ENCODE measurements at regions not wholly inside any gene's neighbourhood (a gene's known extent, or its start where the extent isn't known, plus 50 kb on each side); places are given as distances from the start of the nearest gene placed in this dataset.
"Not testable (repeated sequence)": the region's sequence is repeated elsewhere in the genome, so short reads cannot be mapped to it uniquely, and the experiment has no call there.

- no peak for DNase-seq
Measured at GRCh38 chr21:27060190-27060589, 93.3 kb upstream of the ADAMTS5 start.

DNA sequence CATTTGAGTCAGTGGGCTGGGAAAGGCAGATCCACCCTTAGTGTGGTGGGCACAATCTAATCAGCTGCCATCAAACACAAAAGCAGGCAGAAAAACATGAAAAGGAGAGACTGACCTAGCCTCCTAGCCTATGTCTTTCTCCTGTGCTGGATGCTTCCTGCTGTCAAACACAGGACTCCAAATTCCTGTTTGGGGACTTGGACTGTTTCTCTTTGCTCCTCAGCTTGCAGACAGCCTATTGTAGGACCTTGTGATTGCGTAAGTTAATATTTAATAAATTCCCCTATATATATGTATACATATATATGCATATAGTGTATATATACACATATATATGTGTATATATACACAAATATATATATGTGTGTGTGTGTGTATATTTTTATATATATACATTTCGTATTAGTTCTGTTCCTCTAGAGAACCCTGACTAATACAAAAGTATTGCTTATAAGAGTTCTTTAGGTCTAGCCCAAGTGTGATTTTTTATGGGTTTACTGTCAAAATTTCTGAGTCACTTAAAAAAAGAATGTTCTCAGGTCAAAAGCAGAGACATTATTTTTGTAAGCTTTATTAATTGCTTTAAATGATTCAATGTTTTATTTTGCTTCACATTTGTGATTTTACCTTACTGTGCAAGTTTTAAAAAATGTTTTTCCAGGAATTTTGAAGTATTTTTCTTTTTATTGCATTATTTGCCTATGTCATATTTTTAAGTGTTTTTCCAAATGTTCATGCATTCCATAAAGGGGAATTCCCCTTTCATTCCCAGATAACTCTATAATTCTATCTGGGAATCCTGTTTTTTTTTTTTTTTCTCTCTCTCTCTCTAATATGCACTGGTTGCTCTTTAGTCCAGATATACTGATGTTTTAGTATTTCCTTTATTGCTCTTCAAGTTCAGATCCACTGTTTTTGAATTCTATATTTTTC, 92.1 kb upstream of the ADAMTS5 start:
- no peak for DNase-seq

DNA sequence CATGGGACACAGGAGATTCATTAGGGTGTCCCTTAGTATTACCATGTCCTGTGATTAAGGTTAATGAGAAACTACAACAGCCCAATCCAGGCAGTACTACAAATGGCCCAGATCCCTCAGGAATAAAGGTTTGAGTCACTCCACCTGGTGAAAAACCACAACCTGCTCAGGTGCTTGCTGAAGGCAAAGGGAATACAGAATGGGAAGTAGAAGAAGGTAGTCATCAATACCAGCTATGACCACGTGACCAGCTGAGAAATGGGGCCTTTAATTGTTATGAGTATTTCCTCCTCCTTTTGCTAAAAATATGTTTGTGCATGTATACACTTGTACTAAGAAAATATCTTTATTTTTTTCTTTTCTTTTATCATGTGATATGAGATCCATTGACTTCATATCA, 91.1 kb upstream of the ADAMTS5 start:
- no peak for DNase-seq

- DNase-seq, result no peak
Measured at GRCh38 chr21:27047658-27048314, 80.9 kb upstream of the ADAMTS5 start.

- no peak for DNase-seq
Measured at GRCh38 chr21:27047283-27047657, 80.4 kb upstream of the ADAMTS5 start.

- no peak for DNase-seq
Measured at GRCh38 chr21:27045281-27045985, 78.5 kb upstream of the ADAMTS5 start.

DNA sequence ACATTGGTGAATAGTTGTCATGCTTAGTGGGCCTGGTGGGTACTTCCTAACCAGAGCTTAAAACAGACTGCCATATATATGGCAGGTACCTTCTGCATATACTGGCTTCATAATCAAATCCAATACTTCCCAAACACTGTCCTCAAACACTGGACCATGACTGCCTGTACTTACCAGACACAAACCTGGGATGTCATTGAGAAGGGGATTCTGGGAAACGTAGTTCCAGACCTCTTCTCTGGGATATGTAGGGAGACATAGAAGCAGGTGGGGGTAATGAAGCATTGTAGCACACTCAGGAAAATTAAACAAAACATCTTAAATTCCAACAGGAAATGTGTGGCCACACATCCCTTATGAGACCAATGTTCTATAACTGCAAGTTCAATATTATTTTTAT, 76.5 kb upstream of the ADAMTS5 start:
- no peak for DNase-seq

DNA sequence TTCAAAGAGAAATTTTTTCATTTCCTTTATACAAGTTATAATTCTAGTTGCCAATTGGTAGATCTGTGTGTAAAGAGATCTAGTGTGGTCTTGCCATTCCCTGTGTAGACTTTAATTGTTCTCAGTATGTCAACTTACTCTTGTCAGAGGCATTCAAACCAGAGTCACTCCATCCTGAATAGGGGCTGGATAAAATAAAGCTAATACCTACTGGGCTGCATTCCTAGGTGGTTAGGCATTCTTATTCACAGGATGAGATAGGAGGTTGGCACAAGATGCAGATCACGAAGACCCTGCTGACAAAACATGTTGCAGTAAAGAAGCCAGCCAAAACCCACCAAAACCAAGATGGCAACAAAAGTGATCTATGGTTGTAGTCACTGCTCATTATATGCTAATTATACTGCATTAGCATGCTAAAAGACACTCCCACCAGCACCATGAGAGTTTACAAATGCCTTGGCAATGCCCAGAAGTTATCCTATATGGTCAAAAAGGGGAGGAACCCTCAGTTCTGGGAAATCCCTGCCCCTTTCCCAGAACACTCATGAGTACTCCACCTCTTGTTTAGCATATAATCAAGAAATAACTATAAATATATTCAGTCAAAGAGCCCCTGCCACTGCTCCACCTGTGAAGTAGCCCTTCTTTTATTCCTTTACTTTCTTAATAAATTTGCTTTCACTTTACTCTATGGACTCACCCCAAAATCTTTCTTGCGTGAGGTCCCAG, 74.0 kb upstream of the ADAMTS5 start:
- DNase-seq, result no peak

GRCh38 chr21:27036736-27037301, 69.9 kb upstream of the ADAMTS5 start:
- no peak for DNase-seq

DNA sequence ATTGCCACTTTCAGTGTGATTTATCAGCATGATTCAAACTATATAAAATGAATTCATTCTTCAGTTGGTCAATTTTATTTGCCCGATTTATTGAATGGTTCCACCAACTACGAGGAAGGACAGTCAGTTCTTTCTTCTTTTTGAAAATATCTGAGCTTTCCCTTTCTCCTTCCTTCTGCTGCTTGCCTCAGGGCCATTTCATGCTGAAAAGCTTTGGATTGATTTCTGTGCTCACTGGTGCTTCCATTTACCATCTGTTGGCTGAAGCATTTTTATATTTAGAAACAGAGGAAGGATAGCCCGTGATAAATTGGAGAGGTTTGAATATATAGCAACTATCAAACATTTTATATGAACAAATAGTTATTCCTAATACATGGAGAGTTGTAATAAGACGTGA, 68.9 kb upstream of the ADAMTS5 start:
- no peak for DNase-seq

GRCh38 chr21:27034796-27035195, 67.9 kb upstream of the ADAMTS5 start:
- no peak for DNase-seq

DNA sequence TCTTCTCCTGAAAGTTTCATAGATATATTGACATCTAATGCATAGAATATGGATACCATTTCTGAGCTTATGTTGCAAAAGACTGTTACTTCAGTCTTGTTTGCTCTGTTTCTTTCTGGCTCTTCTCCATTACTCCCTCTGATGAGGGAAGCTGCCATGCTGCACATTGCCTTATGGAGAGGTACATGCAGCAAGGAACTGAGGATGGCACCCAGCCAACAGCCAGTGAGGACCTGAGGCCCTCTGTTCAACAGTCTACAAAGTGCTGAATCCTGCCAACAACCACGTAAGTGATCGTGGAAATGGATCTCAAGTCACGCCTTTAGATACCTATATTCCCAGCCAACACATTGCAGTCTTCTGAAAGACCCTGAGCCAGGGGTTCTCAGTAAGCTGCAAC, 66.6 kb upstream of the ADAMTS5 start:
- no peak for DNase-seq

GRCh38 chr21:27026501-27026900, 59.6 kb upstream of the ADAMTS5 start:
- DNase-seq, result no peak

- not testable (repeated sequence) for DNase-seq
Measured at GRCh38 chr21:27025708-27026107, 58.8 kb upstream of the ADAMTS5 start.

DNA sequence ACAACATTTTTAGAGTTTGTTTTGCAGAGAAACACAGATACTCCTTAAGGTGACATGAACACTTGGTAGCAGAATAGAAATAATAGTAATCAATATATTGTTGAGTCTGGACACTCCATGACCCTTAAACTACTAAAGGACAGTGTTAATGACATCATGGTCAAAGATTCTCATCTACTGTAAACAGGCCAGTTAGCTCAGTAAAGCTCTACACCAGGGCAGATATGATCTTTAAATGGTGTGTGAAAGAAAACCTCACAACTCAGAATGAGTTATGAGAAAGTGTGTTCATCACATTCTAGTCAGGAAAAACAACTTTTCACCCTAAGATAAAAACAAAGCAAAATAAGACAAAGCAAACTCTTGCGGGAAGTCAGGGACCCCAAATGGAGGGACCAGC, 58.1 kb upstream of the ADAMTS5 start:
- DNase-seq, result no peak

DNA sequence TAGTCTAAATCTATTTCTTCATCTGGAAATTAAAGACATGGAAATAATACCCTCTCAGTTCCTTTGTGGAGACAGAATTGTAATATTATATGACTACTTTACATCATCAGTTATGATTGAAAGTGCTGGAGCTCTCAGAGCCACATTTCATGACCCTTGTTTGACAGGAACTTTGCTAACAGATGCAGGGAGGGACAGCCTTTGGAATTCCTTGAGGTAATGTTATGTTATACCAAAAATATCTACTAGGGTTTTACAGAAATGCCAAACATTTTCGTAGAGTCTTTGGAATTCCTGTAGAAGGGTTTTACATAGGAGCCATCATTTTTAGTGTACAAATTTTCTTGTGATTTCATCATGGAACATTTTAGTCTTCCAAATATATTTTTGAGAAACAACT, 57.4 kb upstream of the ADAMTS5 start:
- no peak for DNase-seq

DNA sequence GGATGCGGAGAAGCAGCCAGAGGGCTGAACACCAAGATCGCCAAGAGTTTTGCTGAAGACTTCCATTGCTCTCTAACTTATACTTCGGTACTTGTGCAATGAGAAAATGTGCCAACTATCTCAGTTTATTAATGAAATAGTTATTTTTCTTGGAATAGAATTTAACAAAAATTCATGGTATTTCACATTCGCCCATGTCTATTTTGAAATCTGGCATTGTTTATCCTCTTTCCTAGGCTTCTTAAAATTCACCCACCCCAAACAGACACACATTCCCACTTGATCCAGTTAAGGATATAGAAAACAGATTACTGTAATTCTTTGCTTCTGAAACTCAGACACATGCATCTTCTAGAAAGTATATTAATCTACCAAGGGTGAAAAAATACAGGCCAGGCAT, 56.3 kb upstream of the ADAMTS5 start:
- no peak for DNase-seq

DNA sequence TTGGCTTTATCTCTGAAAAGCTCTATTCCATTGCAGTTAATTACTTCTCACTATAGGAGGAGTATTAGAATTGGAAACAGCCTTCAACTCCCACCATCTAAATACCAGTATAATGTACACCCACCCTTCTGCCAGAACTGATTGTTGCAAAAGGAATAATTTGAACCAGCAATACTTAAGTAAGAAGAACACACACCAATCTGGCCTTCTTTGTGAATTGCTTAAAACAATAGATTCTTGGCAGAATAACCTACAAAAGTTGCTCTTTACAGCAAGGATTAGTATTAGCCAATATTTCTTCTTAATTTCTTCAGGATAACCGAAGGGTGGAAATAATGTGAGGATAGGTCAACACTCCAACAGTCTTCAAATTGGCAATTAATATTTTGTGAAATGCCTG, 54.9 kb upstream of the ADAMTS5 start:
- no peak for DNase-seq

- no peak for DNase-seq
Measured at GRCh38 chr21:27021046-27021445, 54.2 kb upstream of the ADAMTS5 start.

GRCh38 chr21:27017246-27017645, 50.4 kb upstream of the ADAMTS5 start:
- no peak for DNase-seq

All from activated CD8-positive, alpha-beta memory T cell treated with anti-CD3 and anti-CD28 coated beads, Interleukin-2, amount 50 U/mL, for 4 hours (primary cell).